CD4-positive, alpha-beta T cell (primary cell): ENCODE measurements at regions not wholly inside any gene's neighbourhood (a gene's known extent, or its start where the extent isn't known, plus 50 kb on each side); places are given as distances from the start of the nearest gene placed in this dataset.
"Not testable (repeated sequence)": the region's sequence is repeated elsewhere in the genome, so short reads cannot be mapped to it uniquely, and the experiment has no call there.

Experiments used
- ATAC-seq: fragments of 200-7000 bp; cut with Tn5 transposase; one replicate; pipeline ENCODE4 v1.10.0; 2022; ENCODE audit warnings: mild to moderate bottlenecking; ENCODE audit not compliant: poor library complexity
- CTCF ChIA-PET: fragments of 350-600 bp; sonication (Branson Sonifier 250); formaldehyde crosslinking; loops from one replicate; lab custom pipeline; 2021; ENCODE audit warnings: antibody characterized with exemption, inconsistent platforms; lab: Charles Lee
- POLR2A ChIA-PET: fragments of 350-600 bp; sonication (Branson Sonifier 250); formaldehyde crosslinking; loops from one replicate; lab custom pipeline; 2021; ENCODE audit warnings: antibody characterized with exemption, inconsistent platforms; lab: Charles Lee
- DNase-seq, 14 experiments: peaks; one replicate each; pipeline ENCODE4 v3.0.0-alpha.2; 2013 to 2020; ENCODE audit warnings: mixed read lengths in 2 of 14
- H3K27ac ChIP-seq, 2 donors: one replicate each; pipeline versions ENCODE4 v1.5.1 to v1.7.0; 2013; ENCODE audit warnings: low read length in 2 of 2, low read depth in 1 of 2, mild to moderate bottlenecking in 1 of 2
- H3K27me3 ChIP-seq, 2 experiments: 1 replicate in 1 of 2; 2 replicates in 1 of 2; pipeline versions ENCODE4 v1.6.1 to v1.7.0; 2013; ENCODE audit warnings: low read length in 2 of 2, control low read depth in 1 of 2, mild to moderate bottlenecking in 1 of 2, moderate library complexity in 1 of 2; ENCODE audit not compliant: insufficient read depth in 2 of 2, control insufficient read depth in 1 of 2
- H3K36me3 ChIP-seq: one replicate; pipeline ENCODE4 v1.6.1; 2013; ENCODE audit warnings: low read length, control low read depth; ENCODE audit not compliant: insufficient read depth
- H3K4me1 ChIP-seq: one replicate; pipeline ENCODE4 v1.6.1; 2013; ENCODE audit warnings: low read length, control low read depth; ENCODE audit not compliant: insufficient read depth
- H3K4me3 ChIP-seq: one replicate; pipeline ENCODE4 v1.5.1; 2013; ENCODE audit warnings: mild to moderate bottlenecking, low read length, moderate library complexity
- H3K9me3 ChIP-seq, 2 experiments: 1 replicate in 1 of 2; 2 replicates in 1 of 2; pipeline versions ENCODE4 v1.6.1 to v1.7.0; 2013; ENCODE audit warnings: low read length in 2 of 2, mild to moderate bottlenecking in 2 of 2, control low read depth in 1 of 2, moderate library complexity in 1 of 2; ENCODE audit not compliant: control insufficient read depth in 1 of 2, insufficient read depth in 1 of 2
- H3K27ac Mint-ChIP-seq: one replicate; pipeline ENCODE4 v1.8.0; 2020; ENCODE audit warnings: mixed read lengths
- H3K27me3 Mint-ChIP-seq: one replicate; pipeline ENCODE4 v1.8.0; 2021; ENCODE audit warnings: mixed read lengths
- H3K36me3 Mint-ChIP-seq: one replicate; pipeline ENCODE4 v1.8.0; 2021; ENCODE audit warnings: low read depth, mixed read lengths
- H3K4me1 Mint-ChIP-seq: one replicate; pipeline ENCODE4 v1.8.0; 2021; ENCODE audit warnings: low read depth, mixed read lengths
- H3K4me3 Mint-ChIP-seq: one replicate; pipeline ENCODE4 v1.8.0; 2020; ENCODE audit warnings: mild to moderate bottlenecking, mixed read lengths
- H3K9me3 Mint-ChIP-seq: one replicate; pipeline ENCODE4 v1.8.0; 2020; ENCODE audit warnings: mixed read lengths
- intact Hi-C, 2 experiments: fragments of 100-400 bp; cut with DNase I in 1 of 2; cut with micrococcal nuclease in 1 of 2; formaldehyde crosslinking; loops; one replicate each; pipeline versions ENCODE4 v1.15.1 to v1.9.0; 2023 to 2025; cut with DNase I, micrococcal nuclease
- TF ChIP-seq, protein P1 (sequence below): fragments of 200-600 bp; IDR thresholded peaks from one replicate; pipeline ENCODE4 v1.8.0; 2022; ENCODE audit warnings: antibody characterized with exemption, mild to moderate bottlenecking

DNA sequence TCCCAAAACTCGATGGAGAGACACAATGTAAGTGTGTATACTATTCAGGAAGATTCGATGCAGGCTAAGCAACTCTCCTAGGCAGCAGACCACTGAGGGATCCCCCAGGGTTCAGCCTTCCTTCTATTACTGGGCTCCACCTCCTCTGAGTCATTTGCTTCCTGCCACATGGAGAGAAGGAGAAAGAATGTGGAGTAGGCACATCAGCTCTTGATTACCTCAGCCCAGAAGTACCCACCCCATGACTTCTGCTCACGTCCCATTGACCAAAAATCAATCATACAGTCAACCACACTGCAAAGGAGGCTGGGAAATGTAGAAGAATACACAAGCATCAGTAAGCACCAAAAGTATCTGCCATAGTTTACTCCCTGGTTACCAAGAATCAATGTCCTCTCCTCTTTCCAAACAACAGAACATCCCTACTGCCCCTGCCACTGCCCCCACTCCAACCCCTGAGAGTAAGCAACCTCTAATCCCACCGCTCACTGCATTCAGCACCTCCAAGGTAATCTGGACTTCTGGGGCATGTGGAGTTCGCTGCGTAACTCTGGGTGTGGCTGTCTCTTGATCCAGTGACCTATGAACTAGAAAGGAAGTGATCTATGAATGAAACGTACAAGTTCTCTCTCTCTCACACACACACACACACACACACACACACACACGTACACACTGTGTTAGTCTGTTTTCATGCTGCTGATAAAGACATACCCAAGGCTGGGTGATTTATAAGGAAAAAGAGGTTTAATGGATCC lies 91.2 kb upstream of the C1QTNF7 start:
- H3K4me1 ChIP-seq: no peaks in the 10 kb centered on the region
- H3K9me3 Mint-ChIP-seq: no peaks in the 10 kb centered on the region
- H3K36me3 Mint-ChIP-seq: no peaks in the 10 kb centered on the region
- intact Hi-C loops: no loop called here
- H3K4me3 Mint-ChIP-seq: no peak overlapping the region
- ChIA-PET CTCF (no interaction called here), POLR2A (no interaction called here)
- H3K4me1 Mint-ChIP-seq: no peaks in the 10 kb centered on the region
- no peaks in the 10 kb centered on the region for H3K36me3 ChIP-seq
- H3K27me3 ChIP-seq: no peaks in the 10 kb centered on the region
- TF ChIP-seq, protein P1, sequence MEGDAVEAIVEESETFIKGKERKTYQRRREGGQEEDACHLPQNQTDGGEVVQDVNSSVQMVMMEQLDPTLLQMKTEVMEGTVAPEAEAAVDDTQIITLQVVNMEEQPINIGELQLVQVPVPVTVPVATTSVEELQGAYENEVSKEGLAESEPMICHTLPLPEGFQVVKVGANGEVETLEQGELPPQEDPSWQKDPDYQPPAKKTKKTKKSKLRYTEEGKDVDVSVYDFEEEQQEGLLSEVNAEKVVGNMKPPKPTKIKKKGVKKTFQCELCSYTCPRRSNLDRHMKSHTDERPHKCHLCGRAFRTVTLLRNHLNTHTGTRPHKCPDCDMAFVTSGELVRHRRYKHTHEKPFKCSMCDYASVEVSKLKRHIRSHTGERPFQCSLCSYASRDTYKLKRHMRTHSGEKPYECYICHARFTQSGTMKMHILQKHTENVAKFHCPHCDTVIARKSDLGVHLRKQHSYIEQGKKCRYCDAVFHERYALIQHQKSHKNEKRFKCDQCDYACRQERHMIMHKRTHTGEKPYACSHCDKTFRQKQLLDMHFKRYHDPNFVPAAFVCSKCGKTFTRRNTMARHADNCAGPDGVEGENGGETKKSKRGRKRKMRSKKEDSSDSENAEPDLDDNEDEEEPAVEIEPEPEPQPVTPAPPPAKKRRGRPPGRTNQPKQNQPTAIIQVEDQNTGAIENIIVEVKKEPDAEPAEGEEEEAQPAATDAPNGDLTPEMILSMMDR: no peak
- no peak overlapping the region for H3K4me3 ChIP-seq
- DNase-seq (no peak), ATAC-seq (no peak)
- H3K9me3 ChIP-seq: peaks cover 0 to 1% of the 10 kb centered on the region in 2 experiments
- no peak overlapping the region for H3K27ac Mint-ChIP-seq
- no peaks in the 10 kb centered on the region for H3K27me3 Mint-ChIP-seq
- no peak overlapping the region for H3K27ac ChIP-seq

DNA sequence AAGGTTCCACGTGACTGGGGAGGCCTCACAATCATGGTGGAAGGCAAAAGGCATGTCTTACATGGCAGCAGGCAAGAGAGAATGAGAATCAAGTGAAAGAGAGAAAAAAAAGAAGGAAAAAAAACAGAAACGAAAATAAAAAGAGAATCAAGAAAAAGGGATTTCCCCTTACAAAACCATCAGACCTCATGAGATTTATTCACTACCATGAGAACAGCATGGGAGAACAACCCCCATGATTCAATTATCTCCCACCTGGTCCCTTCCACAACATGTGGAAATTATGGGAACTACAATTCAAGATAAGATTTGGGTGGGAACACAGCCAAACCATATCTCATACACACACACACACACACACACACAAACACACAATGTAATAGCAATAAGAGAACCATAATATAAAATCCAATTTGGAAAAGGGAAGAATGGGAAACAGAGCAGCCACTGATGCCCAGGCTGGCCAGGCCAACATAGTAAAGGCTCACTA lies 90.6 kb upstream of the C1QTNF7 start:
- H3K4me3 Mint-ChIP-seq, H3K9me3 Mint-ChIP-seq, H3K27ac ChIP-seq, DNase-seq, H3K9me3 ChIP-seq, intact Hi-C loops, H3K27me3 Mint-ChIP-seq, CTCF ChIA-PET, H3K4me3 ChIP-seq, H3K36me3 ChIP-seq, H3K27me3 ChIP-seq, H3K4me1 Mint-ChIP-seq, POLR2A ChIA-PET, ATAC-seq, H3K27ac Mint-ChIP-seq, H3K4me1 ChIP-seq, H3K36me3 Mint-ChIP-seq: not testable (repeated sequence)

DNA sequence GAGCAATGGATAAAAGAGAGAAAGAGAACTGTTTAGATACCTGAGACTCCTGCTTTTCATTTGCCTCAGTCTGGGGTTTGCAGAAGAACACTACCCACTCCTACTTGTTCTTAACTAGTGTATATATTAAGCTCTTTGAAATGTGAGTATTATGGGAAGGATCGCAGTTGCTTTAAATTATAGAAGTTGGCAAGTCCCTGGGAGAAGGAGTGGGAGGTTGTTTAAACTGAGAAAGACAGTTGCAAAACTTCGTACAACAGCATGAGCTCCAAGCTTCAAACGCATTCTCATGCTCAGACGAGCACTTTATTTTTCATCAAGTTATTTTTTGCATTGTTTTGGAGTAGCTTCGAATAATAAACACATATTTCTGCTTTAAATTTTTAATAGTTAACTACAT lies 88.1 kb upstream of the C1QTNF7 start:
- Mint-ChIP-seq H3K36me3 (no peaks in the 10 kb centered on the region), H3K9me3 (no peaks in the 10 kb centered on the region), H3K27ac (no peak overlapping the region), H3K4me3 (no peak overlapping the region), H3K27me3 (no peaks in the 10 kb centered on the region), H3K4me1 (no peaks in the 10 kb centered on the region)
- TF ChIP-seq, protein P1: no peak
- no peak for DNase-seq
- CTCF ChIA-PET: interaction anchor here (0.6 kb wide), 1 partner anchor 44 kb away, joined by 3 read pairs; no protein-coding TSS in a partner anchor
- ATAC-seq: no peak
- Histone ChIP-seq H3K27me3 (no peaks in the 10 kb centered on the region), H3K36me3 (no peaks in the 10 kb centered on the region), H3K9me3 (peaks cover 0 to 4% of the 10 kb centered on the region in 2 experiments), H3K4me3 (no peak overlapping the region), H3K4me1 (no peaks in the 10 kb centered on the region), H3K27ac (no peak overlapping the region)
- intact Hi-C loops: no loop called here
- POLR2A ChIA-PET: no interaction called here
